NOMO-1 treated with dmso at 0.1 percent for 144 hours (cell line): ENCODE measurements at regions not wholly inside any gene's neighbourhood (a gene's known extent, or its start where the extent isn't known, plus 50 kb on each side); places are given as distances from the start of the nearest gene placed in this dataset.

Source experiments
- DNase-seq: peaks from one replicate; lab custom pipeline; 2025; ENCODE audit not compliant: unreplicated experiment; lab: John Stamatoyannopoulos, UW

DNA sequence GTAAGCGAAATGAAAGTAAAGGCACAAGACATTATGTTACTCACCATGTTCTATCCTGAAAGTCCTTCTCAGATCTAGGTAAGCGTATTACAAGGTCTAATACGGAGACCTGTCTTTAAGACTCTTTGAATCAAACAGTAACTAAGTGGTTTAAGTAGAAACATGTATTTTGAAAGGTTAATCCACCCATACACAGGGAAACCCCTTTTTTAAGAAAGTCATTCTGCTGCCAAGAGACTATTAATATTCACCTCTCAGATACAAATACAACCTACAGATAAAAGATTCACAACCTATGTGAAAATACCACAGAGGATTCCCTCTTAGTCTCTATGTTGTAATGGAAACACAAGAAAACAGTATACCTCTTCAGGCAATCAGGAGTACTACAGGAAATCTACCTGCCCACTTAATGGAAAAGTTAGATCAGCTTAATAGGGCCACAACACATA is 63.2 kb upstream of the TNIP3 start:
- DNase-seq, result no peak

DNA sequence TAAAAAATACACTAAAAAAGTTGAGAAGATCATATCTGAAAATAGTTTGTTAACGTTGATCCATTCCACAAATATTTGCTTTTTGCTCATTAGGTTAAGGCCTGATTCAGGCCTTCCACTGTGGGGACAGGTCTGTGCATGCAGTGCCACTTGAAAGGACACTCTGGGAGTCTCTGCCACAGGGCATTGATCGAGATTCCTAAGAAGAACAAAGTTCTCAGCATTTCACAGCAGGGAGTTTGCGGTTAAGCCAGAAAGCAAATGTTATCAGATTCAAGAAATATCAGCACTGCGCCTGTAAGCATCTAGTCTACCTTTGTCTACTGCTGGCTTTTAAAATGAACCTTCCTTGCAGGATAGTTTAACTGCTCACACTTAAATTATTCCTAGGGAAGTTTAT is 62.2 kb upstream of the TNIP3 start:
- DNase-seq, result no peak

DNA sequence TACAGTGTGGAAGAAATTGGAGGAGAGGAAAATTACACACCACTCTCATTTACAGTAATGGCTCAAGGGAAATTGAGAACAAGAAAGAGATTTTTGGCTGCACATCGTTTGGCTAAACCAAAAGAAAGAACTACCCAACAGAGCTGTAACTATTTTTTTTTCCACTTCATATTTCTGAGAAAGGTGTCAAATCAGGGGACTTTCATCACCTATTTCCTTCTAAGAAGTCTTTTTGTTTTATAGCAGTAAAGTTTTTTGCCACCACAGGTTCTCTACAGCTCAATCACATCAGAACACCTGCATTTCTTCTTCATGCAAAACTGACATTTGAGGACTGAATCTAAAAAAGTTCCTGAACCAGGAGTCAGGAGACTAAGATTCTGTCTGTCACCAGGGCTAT is 57.5 kb upstream of the TNIP3 start:
- DNase-seq, result no peak

DNA sequence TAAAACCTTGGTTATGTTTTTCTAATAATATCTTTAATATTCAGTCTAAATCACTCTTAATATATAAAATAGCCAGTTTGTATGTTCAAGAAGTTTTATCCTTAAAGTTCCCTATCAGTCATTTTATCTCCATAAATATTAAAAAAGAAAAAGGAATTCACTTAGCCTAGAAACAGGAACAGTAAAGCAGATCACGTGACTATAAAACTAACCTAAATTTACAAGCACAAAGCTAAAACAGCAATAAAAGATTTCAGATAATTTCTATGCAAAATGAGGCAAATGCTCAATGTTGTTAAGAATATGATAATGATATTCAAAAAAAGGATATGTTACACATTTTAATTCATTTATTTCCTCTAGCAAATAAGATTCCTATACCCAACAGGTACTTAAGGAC is 57.1 kb upstream of the TNIP3 start:
- no peak for DNase-seq

DNA sequence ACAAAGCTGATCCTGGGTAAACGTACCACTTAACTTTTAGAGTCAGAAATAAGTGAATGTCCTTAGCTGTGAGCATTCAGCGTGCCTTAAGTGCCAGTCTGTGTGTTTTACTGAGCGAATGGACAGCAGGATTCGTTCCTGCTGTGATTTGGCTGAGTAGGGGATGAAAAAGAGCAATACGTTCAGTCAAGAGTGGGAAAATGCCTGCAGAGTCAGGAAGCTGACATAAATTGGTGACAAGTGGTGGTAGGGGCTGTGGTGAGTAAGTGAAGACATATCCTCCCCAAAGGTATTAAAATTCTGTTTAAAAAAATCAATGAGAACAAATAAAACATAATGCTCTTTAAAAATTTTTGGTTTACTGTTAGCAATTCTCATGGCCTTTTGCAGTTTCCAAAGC is 56.6 kb upstream of the TNIP3 start:
- no peak for DNase-seq

DNA sequence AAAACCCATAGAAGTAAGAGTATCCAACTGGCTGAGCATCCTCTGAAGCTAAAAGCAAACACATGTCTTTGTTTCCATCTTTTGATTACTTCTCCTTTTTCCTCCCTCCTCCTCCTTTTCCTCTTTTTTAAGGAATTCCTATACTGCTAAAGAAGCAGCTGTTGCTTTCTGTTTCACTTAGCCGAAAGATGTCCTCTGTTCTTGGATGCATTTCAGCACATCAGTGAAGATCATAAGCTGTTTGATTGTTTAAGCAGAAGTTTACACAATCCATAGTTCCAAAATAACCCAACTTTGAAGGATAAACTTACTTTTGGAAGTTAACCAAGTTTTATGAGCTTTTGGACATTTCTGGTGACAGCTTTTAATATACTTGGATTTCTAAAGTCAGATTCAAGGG is 55.1 kb upstream of the TNIP3 start:
- no peak for DNase-seq

DNA sequence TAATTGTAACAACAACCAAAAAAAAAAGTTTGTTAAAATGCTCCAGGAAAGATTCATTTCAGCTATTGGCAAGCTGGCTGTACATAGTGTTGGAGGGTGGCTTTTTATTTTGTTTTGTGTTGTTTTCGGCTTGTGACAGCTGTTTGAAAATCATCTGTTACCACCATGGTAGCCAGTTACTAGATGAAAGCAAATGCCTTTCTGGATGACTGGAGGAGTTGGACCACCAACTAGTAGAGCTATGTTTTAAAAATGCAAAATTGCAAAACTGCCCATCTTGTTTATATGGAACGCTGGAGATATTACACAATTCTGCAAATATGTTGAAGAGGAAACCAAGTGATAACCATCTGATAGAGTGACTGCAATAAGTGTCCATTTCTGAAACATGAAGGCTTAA is 53.2 kb upstream of the TNIP3 start:
- DNase-seq, result no peak

DNA sequence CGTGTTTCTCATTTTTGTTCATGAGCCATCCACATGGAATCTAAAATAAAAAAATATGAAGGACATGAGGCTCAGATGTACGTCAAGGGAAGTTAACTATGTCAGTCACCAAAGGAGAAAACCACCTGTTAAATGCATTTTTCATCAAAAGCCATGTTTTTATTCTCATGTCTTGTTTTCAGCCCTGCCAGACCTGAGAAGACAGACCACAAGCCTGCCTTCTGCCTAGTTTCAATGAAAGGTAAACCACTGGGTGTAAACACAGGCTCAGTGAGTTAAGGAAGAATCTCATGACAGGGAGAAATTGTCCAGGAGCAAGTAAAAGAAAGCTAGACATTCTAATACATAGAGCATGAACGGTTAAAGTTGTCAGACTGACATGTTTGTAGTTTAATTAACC is 52.3 kb upstream of the TNIP3 start:
- DNase-seq, result no peak

DNA sequence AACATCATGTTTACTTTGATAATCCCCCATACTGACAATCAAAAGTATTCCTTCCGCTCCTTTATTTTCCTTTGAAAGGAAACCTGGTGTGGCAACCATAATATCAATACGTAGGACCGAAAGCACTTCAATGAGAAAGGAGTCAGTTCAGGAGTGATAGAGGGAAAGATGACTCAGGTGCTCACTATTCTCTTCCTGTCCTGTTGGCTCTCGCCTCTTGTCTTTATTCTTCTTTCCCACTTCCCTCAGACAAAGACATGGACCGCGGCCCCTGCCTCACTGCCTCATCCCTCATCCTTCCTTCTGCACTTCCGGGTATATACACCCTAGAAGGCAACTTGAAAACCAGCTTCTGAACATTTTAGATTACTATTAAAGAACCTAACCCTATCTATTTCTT is 49.8 kb upstream of the TNIP3 start:
- no peak for DNase-seq
